PC-9 (cell line): ENCODE measurements at regions not wholly inside any gene's neighbourhood (a gene's known extent, or its start where the extent isn't known, plus 50 kb on each side); places are given as distances from the start of the nearest gene placed in this dataset.
A peak's percentile ranks its signal among the peaks of the same experiment; 100 is the strongest.

Experiments used
- BruUV-seq: library from RNA; stranded (reverse); fragments of 400-500 nt; replicated peaks from 2 replicates; lab custom pipeline; 2021; lab: Mats Ljungman, UMichigan
- CTCF ChIA-PET: fragments of 300-600 bp; sonication (Branson Sonifier 250); formaldehyde crosslinking; loops from one replicate; lab custom pipeline; 2022; ENCODE audit warnings: antibody characterized with exemption; lab: Charles Lee
- POLR2A ChIA-PET: fragments of 300-600 bp; sonication (Branson Sonifier 250); formaldehyde crosslinking; loops from one replicate; lab custom pipeline; 2022; ENCODE audit warnings: antibody characterized with exemption; ENCODE audit not compliant: unreplicated experiment; lab: Charles Lee
- DNase-seq, 2 experiments: peaks; one replicate each; pipeline versions ENCODE4 v3.0.0 to v3.0.0-alpha.2; 2015 to 2022; ENCODE audit warnings: mixed read lengths in 1 of 2
- H2AFZ ChIP-seq: fragments of 200-600 bp; sonication (generic); 2 replicates; pipeline ENCODE4 v1.8.1; 2017; ENCODE audit warnings: antibody characterized with exemption
- H3F3A ChIP-seq: fragments of 200-600 bp; sonication (generic); 2 replicates; pipeline ENCODE4 v1.8.1; 2017; ENCODE audit warnings: antibody characterized with exemption, mild to moderate bottlenecking, low read depth; ENCODE audit not compliant: insufficient read depth
- H3K27ac ChIP-seq: fragments of 200-600 bp; sonication (generic); 2 replicates; pipeline ENCODE4 v1.6.1; 2016; ENCODE audit warnings: mixed run types
- H3K27me3 ChIP-seq: fragments of 200-600 bp; sonication (generic); 2 replicates; pipeline ENCODE4 v1.6.1; 2016; ENCODE audit warnings: low read depth, mixed run types; ENCODE audit not compliant: insufficient read depth
- H3K36me3 ChIP-seq: fragments of 200-600 bp; sonication (generic); 2 replicates; pipeline ENCODE4 v1.6.1; 2016; ENCODE audit warnings: low read depth, mixed run types
- H3K4me1 ChIP-seq: fragments of 200-600 bp; sonication (generic); replicated peaks from 2 replicates; pipeline ENCODE4 v1.6.1; 2016; ENCODE audit warnings: mixed run types; ENCODE audit not compliant: insufficient read depth
- H3K4me2 ChIP-seq: fragments of 200-600 bp; sonication (generic); 2 replicates; pipeline ENCODE4 v1.6.1; 2017; ENCODE audit warnings: mixed run types
- H3K4me3 ChIP-seq: fragments of 200-600 bp; sonication (generic); 2 replicates; pipeline ENCODE4 v1.6.1; 2016; ENCODE audit warnings: mixed run types
- H3K79me2 ChIP-seq: fragments of 200-600 bp; sonication (generic); 2 replicates; pipeline ENCODE4 v1.6.1; 2017; ENCODE audit warnings: low read depth, mixed run types
- H3K9me2 ChIP-seq: fragments of 200-600 bp; sonication (generic); 2 replicates; pipeline ENCODE4 v1.8.1; 2017; ENCODE audit warnings: mild to moderate bottlenecking; ENCODE audit not compliant: insufficient read depth
- H3K9me3 ChIP-seq: fragments of 200-600 bp; sonication (generic); 2 replicates; pipeline ENCODE4 v1.8.1; 2016; ENCODE audit warnings: low read depth; ENCODE audit not compliant: insufficient read depth
- H4K20me1 ChIP-seq: fragments of 200-600 bp; sonication (generic); 2 replicates; pipeline ENCODE4 v1.8.1; 2017; ENCODE audit not compliant: insufficient read depth
- EZH2 ChIP-seq: fragments of 200-600 bp; sonication (generic); IDR thresholded peaks from 2 replicates; pipeline ENCODE4 v1.8.0; 2017; ENCODE audit warnings: antibody characterized with exemption, low read depth
- intact Hi-C: fragments of 100-400 bp; cut with micrococcal nuclease; formaldehyde crosslinking; loops from one replicate; pipeline ENCODE4 v1.10.0; 2022; ENCODE audit not compliant: unreplicated experiment
- TF ChIP-seq, protein P1 (sequence below): fragments of 200-600 bp; sonication (generic); conservative IDR thresholded peaks from 2 replicates; pipeline ENCODE4 v1.6.1; 2017; ENCODE audit warnings: mixed run types, antibody characterized with exemption, mild to moderate bottlenecking, moderate library complexity

- no peaks in the 10 kb centered on the region for H3K36me3 ChIP-seq
- H3K4me1 ChIP-seq = no peaks in the 10 kb centered on the region
- H3K27ac ChIP-seq = no peak overlapping the region
- TF ChIP-seq, protein P1, sequence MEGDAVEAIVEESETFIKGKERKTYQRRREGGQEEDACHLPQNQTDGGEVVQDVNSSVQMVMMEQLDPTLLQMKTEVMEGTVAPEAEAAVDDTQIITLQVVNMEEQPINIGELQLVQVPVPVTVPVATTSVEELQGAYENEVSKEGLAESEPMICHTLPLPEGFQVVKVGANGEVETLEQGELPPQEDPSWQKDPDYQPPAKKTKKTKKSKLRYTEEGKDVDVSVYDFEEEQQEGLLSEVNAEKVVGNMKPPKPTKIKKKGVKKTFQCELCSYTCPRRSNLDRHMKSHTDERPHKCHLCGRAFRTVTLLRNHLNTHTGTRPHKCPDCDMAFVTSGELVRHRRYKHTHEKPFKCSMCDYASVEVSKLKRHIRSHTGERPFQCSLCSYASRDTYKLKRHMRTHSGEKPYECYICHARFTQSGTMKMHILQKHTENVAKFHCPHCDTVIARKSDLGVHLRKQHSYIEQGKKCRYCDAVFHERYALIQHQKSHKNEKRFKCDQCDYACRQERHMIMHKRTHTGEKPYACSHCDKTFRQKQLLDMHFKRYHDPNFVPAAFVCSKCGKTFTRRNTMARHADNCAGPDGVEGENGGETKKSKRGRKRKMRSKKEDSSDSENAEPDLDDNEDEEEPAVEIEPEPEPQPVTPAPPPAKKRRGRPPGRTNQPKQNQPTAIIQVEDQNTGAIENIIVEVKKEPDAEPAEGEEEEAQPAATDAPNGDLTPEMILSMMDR = no peak
- TF ChIP-seq EZH2 = no peak
- intact Hi-C loops = no loop called here
- no peak overlapping the region for H3K4me2 ChIP-seq
- no peaks in the 10 kb centered on the region for H3K27me3 ChIP-seq
- no peak for DNase-seq
- no peaks in the 10 kb centered on the region for H3K9me2 ChIP-seq
- no TSS peak for BruUV-seq
- ChIA-PET POLR2A (no interaction called here), CTCF (no interaction called here)
- no peaks in the 10 kb centered on the region for H3K9me3 ChIP-seq
- no peak overlapping the region for H3K4me3 ChIP-seq
- H2AFZ ChIP-seq = no peak overlapping the region
- no peaks in the 10 kb centered on the region for H3F3A ChIP-seq
- H3K79me2 ChIP-seq = no peaks in the 10 kb centered on the region
- H4K20me1 ChIP-seq = no peaks in the 10 kb centered on the region
Measured at GRCh38 chr3:87473944-87474343, 197.6 kb upstream of the POU1F1 start.

DNA sequence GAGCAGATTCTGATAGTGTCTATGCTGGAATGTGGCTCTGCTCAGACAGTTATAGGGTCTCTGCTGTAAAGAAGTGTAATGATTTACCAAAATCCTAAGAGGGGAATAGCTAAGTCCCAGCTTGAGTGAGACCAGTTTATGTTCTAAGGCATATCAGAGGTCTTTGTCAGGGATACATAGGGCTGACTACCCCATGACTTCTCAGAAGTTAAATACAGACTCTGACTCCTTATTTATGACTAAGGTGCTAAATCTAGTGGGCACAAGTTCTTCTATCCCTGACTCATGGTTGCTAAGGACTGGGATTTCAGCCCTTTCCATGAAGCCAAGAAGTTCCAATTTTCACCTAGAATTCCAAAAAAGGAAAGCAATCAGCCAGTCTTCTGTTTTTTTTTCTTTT, 192.6 kb upstream of the POU1F1 start:
- Histone ChIP-seq H3K27me3 (no peaks in the 10 kb centered on the region), H3K9me3 (no peaks in the 10 kb centered on the region), H3K27ac (no peak overlapping the region), H3K36me3 (no peaks in the 10 kb centered on the region), H3K9me2 (no peaks in the 10 kb centered on the region), H3F3A (no peaks in the 10 kb centered on the region), H3K4me2 (no peak overlapping the region), H4K20me1 (no peaks in the 10 kb centered on the region), H3K79me2 (no peaks in the 10 kb centered on the region), H2AFZ (no peak overlapping the region), H3K4me3 (no peak overlapping the region), H3K4me1 (no peaks in the 10 kb centered on the region)
- no peak for DNase-seq
- intact Hi-C loops = no loop called here
- POLR2A ChIA-PET = no interaction called here
- TF ChIP-seq, protein P1 = no peak
- no peak for TF ChIP-seq EZH2
- CTCF ChIA-PET = no interaction called here
- BruUV-seq = no TSS peak

DNA sequence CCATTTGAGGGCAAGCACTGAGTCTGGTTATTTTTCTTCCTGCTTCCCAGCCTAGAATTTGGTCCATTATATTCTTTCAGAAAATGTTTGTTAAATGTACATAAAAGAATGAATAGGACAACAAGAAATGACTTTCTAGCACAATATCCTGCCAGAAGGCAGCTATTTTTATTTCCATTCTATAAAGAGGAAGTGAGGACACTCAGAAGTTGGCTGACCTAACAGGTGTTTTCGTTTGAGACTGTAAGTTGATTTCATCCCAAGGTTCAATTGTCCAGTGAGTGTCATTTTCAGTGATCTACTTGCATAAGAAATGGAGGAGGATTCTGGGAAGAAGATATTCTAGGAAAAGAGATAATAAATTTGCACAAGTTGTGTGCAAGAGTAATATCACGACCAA, 191.9 kb upstream of the POU1F1 start:
- H3K27ac ChIP-seq = no peak overlapping the region
- H2AFZ ChIP-seq = peak overlapping the region; percentile 39; the same call in 1 of the 2 replicates
- no TSS peak for BruUV-seq
- H3K9me2 ChIP-seq = no peaks in the 10 kb centered on the region
- no peaks in the 10 kb centered on the region for H3K36me3 ChIP-seq
- no peaks in the 10 kb centered on the region for H4K20me1 ChIP-seq
- DNase-seq = no peak
- H3K79me2 ChIP-seq = no peaks in the 10 kb centered on the region
- no peak overlapping the region for H3K4me2 ChIP-seq
- TF ChIP-seq EZH2 = no peak
- TF ChIP-seq, protein P1 = no peak
- no peaks in the 10 kb centered on the region for H3K9me3 ChIP-seq
- no peaks in the 10 kb centered on the region for H3F3A ChIP-seq
- POLR2A ChIA-PET = no interaction called here
- H3K27me3 ChIP-seq = no peaks in the 10 kb centered on the region
- CTCF ChIA-PET = no interaction called here
- H3K4me3 ChIP-seq = no peak overlapping the region
- intact Hi-C loops = no loop called here
- no peaks in the 10 kb centered on the region for H3K4me1 ChIP-seq
